ENCODE measurements at regions not wholly inside any gene's neighbourhood (a gene's known extent, or its start where the extent isn't known, plus 50 kb on each side); places are given as distances from the start of the nearest gene placed in this dataset.

GRCh38 chr20:24135781-24136180 lies 147.2 kb upstream of the GGTLC1 start:
- intact Hi-C loops (cut with micrococcal nuclease; ENCODE audit: unreplicated experiment) (no loop called here), in situ Hi-C loops (cut with HindIII; ENCODE audit: low pct_unique_long_range_greater_than_20kb, low sequenced_read_pairs) (no loop called here)
- Histone ChIP-seq H3K36me3 (ENCODE audit: control insufficient read depth, insufficient read depth, low read length) (no peaks in the 10 kb centered on the region), H3K4me1 (ENCODE audit: control insufficient read depth, insufficient read depth, low read length) (no peaks in the 10 kb centered on the region), H3K9me3 (ENCODE audit: control insufficient read depth, insufficient read depth, low read depth, low read length) (no peaks in the 10 kb centered on the region), H3K27me3 (ENCODE audit: control insufficient read depth, insufficient read depth, low read length) (no peaks in the 10 kb centered on the region), H3K27ac (ENCODE audit: low read length) (no peak overlapping the region), H3K4me3 (ENCODE audit: low read depth in 2 of 2, low read length in 2 of 2) (no peak overlapping the region)
- TF ChIP-seq TCF7L2 (IDR thresholded peaks at IDR 0.05; ENCODE audit: low read depth, low read length), result no peak
- no peak for TF ChIP-seq CTCF (IDR thresholded peaks at IDR 0.05)
- TF ChIP-seq SIN3A (IDR thresholded peaks at IDR 0.05; ENCODE audit: borderline replicate concordance, insufficient read depth, low read depth, low read length), result no peak
- no peak for TF ChIP-seq REST (IDR thresholded peaks at IDR 0.05; ENCODE audit: insufficient read depth in 1 of 2, low read depth in 2 of 2, low read length in 1 of 2)
- DNase-seq (ENCODE audit: low read depth, low spot score) (no peak), ATAC-seq (no peak)
- ChIA-PET POLR2A (no interaction called here), CTCF (no interaction called here)
- BruUV-seq (replicated peaks), result no TSS peak

GRCh38 chr20:24134930-24135329 lies 146.4 kb upstream of the GGTLC1 start:
- no peaks in the 10 kb centered on the region for H3K36me3 ChIP-seq (ENCODE audit: control insufficient read depth, insufficient read depth, low read length)
- intact Hi-C loops (cut with micrococcal nuclease; ENCODE audit: unreplicated experiment), result no loop called here
- POLR2A ChIA-PET, result no interaction called here
- no peaks in the 10 kb centered on the region for H3K4me1 ChIP-seq (ENCODE audit: control insufficient read depth, insufficient read depth, low read length)
- DNase-seq (ENCODE audit: low read depth, low spot score) (no peak), ATAC-seq (no peak)
- H3K27ac ChIP-seq (ENCODE audit: low read length), result no peak overlapping the region
- no peak overlapping the region for H3K4me3 ChIP-seq (ENCODE audit: low read depth in 2 of 2, low read length in 2 of 2)
- in situ Hi-C loops (cut with HindIII; ENCODE audit: low pct_unique_long_range_greater_than_20kb, low sequenced_read_pairs), result no loop called here
- H3K9me3 ChIP-seq (ENCODE audit: control insufficient read depth, insufficient read depth, low read depth, low read length), result no peaks in the 10 kb centered on the region
- TF ChIP-seq TCF7L2 (IDR thresholded peaks at IDR 0.05; ENCODE audit: low read depth, low read length), result no peak
- TF ChIP-seq REST (IDR thresholded peaks at IDR 0.05; ENCODE audit: insufficient read depth in 1 of 2, low read depth in 2 of 2, low read length in 1 of 2), result no peak
- no peak for TF ChIP-seq SIN3A (IDR thresholded peaks at IDR 0.05; ENCODE audit: borderline replicate concordance, insufficient read depth, low read depth, low read length)
- no peak for TF ChIP-seq CTCF (IDR thresholded peaks at IDR 0.05)
- no peak for TF ChIP-seq POLR2AphosphoS5 (IDR thresholded peaks at IDR 0.05; ENCODE audit: low read depth, low read length)
- no peaks in the 10 kb centered on the region for H3K27me3 ChIP-seq (ENCODE audit: control insufficient read depth, insufficient read depth, low read length)
- no TSS peak for BruUV-seq (replicated peaks)
- CTCF ChIA-PET, result no interaction called here
